Esophagus squamous epithelium (tissue), 5 donors: ENCODE measurements at regions not wholly inside any gene's neighbourhood (a gene's known extent, or its start where the extent isn't known, plus 50 kb on each side); places are given as distances from the start of the nearest gene placed in this dataset.

Experiments used
- DNase-seq: peaks from one replicate; lab custom pipeline; 2025; lab: John Stamatoyannopoulos, UW
- H3K27ac ChIP-seq, 4 donors: fragments of 200-600 bp; sonication (generic); one replicate each; pipeline ENCODE4 v1.5.1; 2016 to 2019; ENCODE audit warnings: mild to moderate bottlenecking in 1 of 4
- H3K27me3 ChIP-seq, 4 donors: fragments of 200-600 bp; sonication (generic); 1 replicate in 3 of 4; 2 replicates in 1 of 4; pipeline versions ENCODE4 v1.5.1 to v1.6.0; 2017 to 2021; ENCODE audit warnings: antibody characterized with exemption in 1 of 4
- H3K36me3 ChIP-seq, 3 donors: fragments of 200-600 bp; sonication (generic); one replicate each; pipeline ENCODE4 v1.5.1; 2016 to 2019
- H3K4me1 ChIP-seq, 3 donors: fragments of 200-600 bp; sonication (generic); one replicate each; pipeline ENCODE4 v1.5.1; 2017 to 2019
- H3K4me3 ChIP-seq, 4 donors: fragments of 200-600 bp; sonication (generic); 1 replicate in 3 of 4; 2 replicates in 1 of 4; pipeline ENCODE4 v1.5.1; 2016 to 2019; ENCODE audit warnings: mild to moderate bottlenecking in 2 of 4, moderate library complexity in 1 of 4
- H3K9me3 ChIP-seq, 3 donors: fragments of 200-600 bp; sonication (generic); one replicate each; pipeline ENCODE4 v1.5.1; 2016 to 2019
- POLR2A ChIP-seq, 4 donors: fragments of 450-650 bp; IDR thresholded peaks; one replicate each; pipeline ENCODE4 v1.6.1; 2017; ENCODE audit warnings: antibody characterized with exemption in 4 of 4, mild to moderate bottlenecking in 4 of 4, moderate library complexity in 3 of 4
- WGBS, 2 donors: methylation state at CpG; one replicate each; pipeline ENCODE4 v1.1.5; 2018; 5-methylcytosine and 5-hydroxymethylcytosine counted together
- intact Hi-C: fragments of 100-400 bp; cut with DNase I; formaldehyde crosslinking; loops from one replicate; pipeline ENCODE4 v1.15.0; 2022
- TF ChIP-seq, protein P1 (sequence below), 6 experiments: fragments of 450-650 bp in 4 of 6; fragments of 200-600 bp in 2 of 6; sonication (generic) in 2 of 6; IDR thresholded peaks; one replicate each; pipeline ENCODE4 v1.5.1; 2016 to 2019; ENCODE audit warnings: antibody characterized with exemption in 6 of 6, mild to moderate bottlenecking in 4 of 6, moderate library complexity in 4 of 6
- donor health status: DM: yes; HTN: yes; CAD: no.

- Histone ChIP-seq H3K27ac (no peak overlapping the region), H3K4me3 (no peak overlapping the region), H3K27me3 (no peaks in the 10 kb centered on the region), H3K9me3 (no peaks in the 10 kb centered on the region), H3K4me1 (no peaks in the 10 kb centered on the region), H3K36me3 (no peaks in the 10 kb centered on the region)
- intact Hi-C loops: no loop called here
- TF ChIP-seq, protein P1, sequence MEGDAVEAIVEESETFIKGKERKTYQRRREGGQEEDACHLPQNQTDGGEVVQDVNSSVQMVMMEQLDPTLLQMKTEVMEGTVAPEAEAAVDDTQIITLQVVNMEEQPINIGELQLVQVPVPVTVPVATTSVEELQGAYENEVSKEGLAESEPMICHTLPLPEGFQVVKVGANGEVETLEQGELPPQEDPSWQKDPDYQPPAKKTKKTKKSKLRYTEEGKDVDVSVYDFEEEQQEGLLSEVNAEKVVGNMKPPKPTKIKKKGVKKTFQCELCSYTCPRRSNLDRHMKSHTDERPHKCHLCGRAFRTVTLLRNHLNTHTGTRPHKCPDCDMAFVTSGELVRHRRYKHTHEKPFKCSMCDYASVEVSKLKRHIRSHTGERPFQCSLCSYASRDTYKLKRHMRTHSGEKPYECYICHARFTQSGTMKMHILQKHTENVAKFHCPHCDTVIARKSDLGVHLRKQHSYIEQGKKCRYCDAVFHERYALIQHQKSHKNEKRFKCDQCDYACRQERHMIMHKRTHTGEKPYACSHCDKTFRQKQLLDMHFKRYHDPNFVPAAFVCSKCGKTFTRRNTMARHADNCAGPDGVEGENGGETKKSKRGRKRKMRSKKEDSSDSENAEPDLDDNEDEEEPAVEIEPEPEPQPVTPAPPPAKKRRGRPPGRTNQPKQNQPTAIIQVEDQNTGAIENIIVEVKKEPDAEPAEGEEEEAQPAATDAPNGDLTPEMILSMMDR (IDR thresholded peaks at IDR 0.05): no peak
- TF ChIP-seq POLR2A (IDR thresholded peaks at IDR 0.05): no peak
- no peak for DNase-seq
- WGBS, 2 donors: 91 to 92% methylated on average over 3 of the region's 3 CpGs
Measured at GRCh38 chr6:133673056-133673455, 215.9 kb upstream of the TCF21 start.

GRCh38 chr6:133674661-133675060 is 214.3 kb upstream of the TCF21 start:
- no peak for TF ChIP-seq POLR2A (IDR thresholded peaks at IDR 0.05)
- TF ChIP-seq, protein P1 (IDR thresholded peaks at IDR 0.05): no peak
- intact Hi-C loops: no loop called here
- 31 to 50% methylated on average over 1 of the region's 1 CpG for WGBS, 2 donors
- H3K9me3 ChIP-seq: no peaks in the 10 kb centered on the region
- no peak for DNase-seq
- no peaks in the 10 kb centered on the region for H3K27me3 ChIP-seq
- H3K27ac ChIP-seq: no peak overlapping the region
- H3K4me3 ChIP-seq: no peak overlapping the region
- no peaks in the 10 kb centered on the region for H3K4me1 ChIP-seq
- no peaks in the 10 kb centered on the region for H3K36me3 ChIP-seq

GRCh38 chr6:133680994-133681393 is 207.9 kb upstream of the TCF21 start:
- DNase-seq: no peak
- intact Hi-C loops: no loop called here
- Histone ChIP-seq H3K27ac (no peak overlapping the region), H3K4me3 (no peak overlapping the region), H3K27me3 (no peaks in the 10 kb centered on the region), H3K36me3 (no peaks in the 10 kb centered on the region), H3K4me1 (no peaks in the 10 kb centered on the region), H3K9me3 (no peaks in the 10 kb centered on the region)
- WGBS, 2 donors: 74 to 86% methylated on average over 2 of the region's 2 CpGs
- TF ChIP-seq POLR2A (IDR thresholded peaks at IDR 0.05): no peak
- TF ChIP-seq, protein P1 (IDR thresholded peaks at IDR 0.05): no peak

DNA sequence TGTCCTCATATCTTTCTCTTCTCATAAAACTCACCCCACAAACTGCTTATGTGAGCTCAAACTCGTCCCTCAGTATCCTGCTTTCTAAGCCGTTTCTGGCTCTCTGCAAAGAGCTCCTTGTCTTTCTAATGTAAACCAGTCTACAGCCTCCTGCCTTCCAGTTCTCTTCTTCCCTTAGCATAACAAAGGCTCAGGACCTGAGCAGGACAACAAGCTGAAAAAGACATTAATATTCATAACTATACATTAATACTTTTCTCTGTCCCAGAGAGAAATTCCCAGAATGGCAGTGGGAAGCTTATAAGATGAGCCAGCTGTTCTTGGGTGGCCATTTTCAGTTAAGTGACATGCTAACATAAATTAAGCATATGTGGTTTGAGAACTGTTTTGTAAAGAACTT is 207.0 kb upstream of the TCF21 start:
- Histone ChIP-seq H3K27me3 (no peaks in the 10 kb centered on the region), H3K9me3 (no peaks in the 10 kb centered on the region), H3K36me3 (no peaks in the 10 kb centered on the region), H3K4me1 (no peaks in the 10 kb centered on the region), H3K4me3 (no peak overlapping the region), H3K27ac (no peak overlapping the region)
- 22 to 25% methylated on average over 2 of the region's 2 CpGs for WGBS, 2 donors
- intact Hi-C loops: no loop called here
- no peak for DNase-seq
- TF ChIP-seq, protein P1 (IDR thresholded peaks at IDR 0.05): no peak
- TF ChIP-seq POLR2A (IDR thresholded peaks at IDR 0.05): no peak

DNA sequence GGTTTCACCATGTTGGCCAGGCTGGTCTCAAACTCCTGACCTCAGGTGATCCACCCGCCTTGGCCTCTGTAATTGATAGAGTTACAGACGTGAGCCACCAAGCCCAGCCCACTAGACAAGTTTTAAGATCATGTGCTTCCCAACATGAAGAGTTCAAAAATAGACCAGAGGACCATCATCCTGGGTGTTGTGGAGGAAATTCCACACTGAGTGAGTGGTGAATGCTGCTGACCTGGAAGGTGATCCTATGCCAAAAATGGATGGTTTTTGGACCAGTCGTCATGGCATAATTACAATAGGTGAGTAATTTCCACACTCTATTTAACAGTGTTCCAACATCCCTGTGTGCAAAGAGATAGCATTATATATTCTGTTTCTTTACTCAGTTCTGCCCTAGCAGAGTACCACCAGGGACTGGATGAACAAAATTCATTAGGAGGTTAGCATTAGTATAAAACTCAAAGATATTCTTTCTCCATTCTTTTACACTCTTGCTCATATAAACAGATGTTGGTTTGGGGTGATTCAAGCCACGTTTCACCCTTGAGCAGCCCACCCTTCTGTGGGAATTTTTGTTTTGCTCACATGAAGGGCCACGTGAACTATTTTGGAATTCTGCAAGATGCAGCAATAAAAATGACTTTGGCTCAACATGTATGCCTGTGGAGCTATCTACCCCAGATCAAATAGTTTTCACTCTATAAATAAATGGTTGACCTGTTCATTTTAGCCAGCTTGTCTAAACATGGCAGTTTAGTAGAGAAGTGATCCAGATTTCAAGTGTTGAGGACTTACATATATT is 206.2 kb upstream of the TCF21 start:
- intact Hi-C loops: no loop called here
- no peak for DNase-seq
- 43 to 62% methylated on average over 4 to 5 of the region's 5 CpGs for WGBS, 2 donors
- Histone ChIP-seq H3K27ac (no peak overlapping the region), H3K4me1 (no peaks in the 10 kb centered on the region), H3K36me3 (no peaks in the 10 kb centered on the region), H3K27me3 (no peaks in the 10 kb centered on the region), H3K4me3 (no peak overlapping the region), H3K9me3 (no peaks in the 10 kb centered on the region)
- TF ChIP-seq POLR2A (IDR thresholded peaks at IDR 0.05): no peak
- TF ChIP-seq, protein P1 (IDR thresholded peaks at IDR 0.05): no peak
